PC-9 (cell line): ENCODE measurements at regions not wholly inside any gene's neighbourhood (a gene's known extent, or its start where the extent isn't known, plus 50 kb on each side); places are given as distances from the start of the nearest gene placed in this dataset.

Experiments used
- CTCF ChIP-seq: fragments of 200-600 bp; sonication (generic); conservative IDR thresholded peaks from 2 replicates; pipeline ENCODE4 v1.6.1; 2017; ENCODE audit warnings: mixed run types, antibody characterized with exemption, mild to moderate bottlenecking, moderate library complexity
- EZH2 ChIP-seq: fragments of 200-600 bp; sonication (generic); IDR thresholded peaks from 2 replicates; pipeline ENCODE4 v1.8.0; 2017; ENCODE audit warnings: antibody characterized with exemption, low read depth

- no peak for TF ChIP-seq CTCF
- no peak for TF ChIP-seq EZH2
Observed at GRCh38 chr2:188078534-188078933, 213.1 kb upstream of the GULP1 start.
